GM12878 (cell line): ENCODE measurements at regions not wholly inside any gene's neighbourhood (a gene's known extent, or its start where the extent isn't known, plus 50 kb on each side); places are given as distances from the start of the nearest gene placed in this dataset.

ENCODE experiments used
- ATAC-seq: fragments of 200-7000 bp; cut with Tn5 transposase; 3 replicates; pipeline ENCODE4 v1.9.1; 2020; ENCODE audit warnings: mild to moderate bottlenecking, moderate library complexity
- BruUV-seq: library from RNA; stranded (reverse); fragments of 400-500 nt; replicated peaks from 2 replicates; lab custom pipeline; 2021; lab: Mats Ljungman, UMichigan
- CTCF ChIA-PET: fragments of 300-600 bp; sonication (Branson Sonifier 250); formaldehyde crosslinking; extraction: SDS; loops from one replicate; lab custom pipeline; 2021; ENCODE audit warnings: inconsistent platforms; lab: Yijun Ruan, JAX
- POLR2A ChIA-PET: fragments of 350-600 bp; formaldehyde crosslinking; extraction: SDS; loops from one replicate; lab custom pipeline; 2021; ENCODE audit warnings: inconsistent platforms; lab: Charles Lee
- RAD21 ChIA-PET: fragments of 300-600 bp; sonication (Branson Sonifier 250); formaldehyde crosslinking; loops from one replicate; lab custom pipeline; 2023; ENCODE audit warnings: antibody characterized with exemption; ENCODE audit not compliant: unreplicated experiment; lab: Charles Lee
- SMC1A ChIA-PET: fragments of 300-600 bp; sonication (Branson Sonifier 250); formaldehyde crosslinking; loops from one replicate; lab custom pipeline; 2023; ENCODE audit not compliant: unreplicated experiment, uncharacterized antibody; lab: Charles Lee
- DNase-seq: peaks from one replicate; pipeline ENCODE4 v3.0.0-alpha.2; 2011; ENCODE audit warnings: low read depth, low spot score
- FAIRE-seq: peaks from 3 replicates; lab custom pipeline; 2011; peaks lifted over from hg19 to GRCh38; lab: Jason Lieb, UNC
- H2AFZ ChIP-seq: 2 replicates; pipeline ENCODE4 v1.6.0; 2011; ENCODE audit warnings: low read depth, low read length, control low read depth; ENCODE audit not compliant: control insufficient read depth
- H3K27ac ChIP-seq: 2 replicates; pipeline ENCODE4 v1.5.1; 2011; ENCODE audit warnings: control low read depth; ENCODE audit not compliant: control insufficient read depth, insufficient read depth
- H3K27me3 ChIP-seq, 2 experiments: replicated peaks in 1 of 2; 2 replicates each; pipeline versions ENCODE4 v1.6.0 to v1.6.1; 2011; ENCODE audit warnings: low read length in 1 of 2; ENCODE audit not compliant: control insufficient read depth in 2 of 2, insufficient read depth in 2 of 2
- H3K36me3 ChIP-seq, 2 experiments: 2 replicates each; pipeline ENCODE4 v1.5.1; 2011; ENCODE audit warnings: low read length in 1 of 2; ENCODE audit not compliant: control insufficient read depth in 2 of 2, insufficient read depth in 2 of 2
- H3K4me1 ChIP-seq: 2 replicates; pipeline ENCODE4 v1.6.1; 2011; ENCODE audit warnings: mild to moderate bottlenecking, low read length, moderate library complexity, mixed read lengths; ENCODE audit not compliant: control insufficient read depth, insufficient read depth
- H3K4me2 ChIP-seq: 2 replicates; pipeline ENCODE4 v1.6.0; 2011; ENCODE audit warnings: control low read depth; ENCODE audit not compliant: control insufficient read depth, insufficient read depth
- H3K4me3 ChIP-seq: fragments of 200-600 bp; sonication (generic); 2 replicates; pipeline ENCODE4 v1.5.1; 2016
- H3K79me2 ChIP-seq: 2 replicates; pipeline ENCODE4 v1.6.0; 2011; ENCODE audit warnings: low read length; ENCODE audit not compliant: control insufficient read depth, insufficient read depth
- H3K9ac ChIP-seq: 2 replicates; pipeline ENCODE4 v1.8.0; 2011; ENCODE audit warnings: low read length, control low read depth, mixed read lengths; ENCODE audit not compliant: control insufficient read depth, insufficient read depth
- H3K9me3 ChIP-seq: replicated peaks from 3 replicates; pipeline ENCODE4 v1.5.1; 2011; ENCODE audit warnings: mild to moderate bottlenecking, low read length; ENCODE audit not compliant: control insufficient read depth, insufficient read depth
- H4K20me1 ChIP-seq: 2 replicates; pipeline ENCODE4 v1.6.0; 2011; ENCODE audit not compliant: control insufficient read depth, insufficient read depth
- CUX1 ChIP-seq: IDR thresholded peaks from 2 replicates; pipeline ENCODE4 v1.6.1; 2012; ENCODE audit warnings: improper control_type of control experiment, low read depth, low read length; ENCODE audit not compliant: insufficient replicate concordance
- FOXM1 ChIP-seq: IDR thresholded peaks from 2 replicates; pipeline ENCODE4 v1.6.1; 2012; ENCODE audit warnings: low read depth, mild to moderate bottlenecking, inconsistent platforms, low read length, moderate library complexity
- IKZF2 ChIP-seq, 2 experiments: fragments of 450-650 bp; IDR thresholded peaks; 2 replicates each; pipeline ENCODE4 v1.6.1; 2017; ENCODE audit warnings: mild to moderate bottlenecking in 2 of 2, moderate library complexity in 2 of 2
- JUND ChIP-seq: IDR thresholded peaks from 2 replicates; pipeline ENCODE4 v1.6.1; 2012; ENCODE audit warnings: low read depth, mild to moderate bottlenecking, low read length, improper control_type of control experiment, moderate library complexity
- MXI1 ChIP-seq: fragments of 150-350 bp; IDR thresholded peaks from 2 replicates; pipeline ENCODE4 v1.6.1; 2011; ENCODE audit warnings: low read depth, mild to moderate bottlenecking, inconsistent platforms, low read length, improper control_type of control experiment
- NFXL1 ChIP-seq: fragments of 450-650 bp; IDR thresholded peaks from 2 replicates; pipeline ENCODE4 v1.6.1; 2017; ENCODE audit warnings: antibody characterized with exemption, mild to moderate bottlenecking, borderline replicate concordance
- NR2C2 ChIP-seq: IDR thresholded peaks from 2 replicates; pipeline ENCODE4 v1.6.1; 2011; ENCODE audit warnings: borderline replicate concordance, low read depth; ENCODE audit not compliant: control insufficient read depth, insufficient read length
- RAD51 ChIP-seq: fragments of 450-650 bp; IDR thresholded peaks from 2 replicates; pipeline ENCODE4 v1.6.1; 2016; ENCODE audit warnings: moderate library complexity, mild to moderate bottlenecking, inconsistent platforms
- SIN3A ChIP-seq: IDR thresholded peaks from 2 replicates; pipeline ENCODE4 v1.6.1; 2012; ENCODE audit warnings: low read depth, low read length, improper control_type of control experiment
- SIX5 ChIP-seq: IDR thresholded peaks from 2 replicates; pipeline ENCODE4 v1.6.1; 2011; ENCODE audit warnings: mild to moderate bottlenecking, low read depth, low read length, moderate library complexity; ENCODE audit not compliant: severe bottlenecking
- ZBTB11 ChIP-seq: fragments of 450-650 bp; formaldehyde crosslinking; IDR thresholded peaks from 2 replicates; pipeline ENCODE4 v1.5.0; 2022; ENCODE audit warnings: mild to moderate bottlenecking, missing genetic modification characterization
- ZBTB40 ChIP-seq: fragments of 450-650 bp; IDR thresholded peaks from 2 replicates; pipeline ENCODE4 v1.6.1; 2016; ENCODE audit warnings: mild to moderate bottlenecking, moderate library complexity, borderline replicate concordance
- WGBS: methylation state at CpG from one replicate; pipeline ENCODE4 v1.1.6; 2016; ENCODE audit warnings: low lambda C conversion rate; ENCODE audit not compliant: insufficient replicate concordance, insufficient coverage; ENCODE audit errors: missing lambda C conversion rate; 5-methylcytosine and 5-hydroxymethylcytosine counted together
- in situ Hi-C: fragments of 300-500 bp; cut with MboI; formaldehyde crosslinking; loops from 9 replicates; pipeline ENCODE4 v1.14.3; 2018; ENCODE audit warnings: mixed read lengths
- intact Hi-C: fragments of 100-400 bp; cut with micrococcal nuclease; formaldehyde crosslinking; loops from one replicate; pipeline ENCODE4 v1.14.2; 2022; ENCODE audit not compliant: unreplicated experiment

- no peaks in the 10 kb centered on the region; the same call in 1 of the 2 replicates for H4K20me1 ChIP-seq
- ChIA-PET SMC1A (interaction anchor here (1.2 kb wide), 1 partner anchor 10 kb away, joined by 3 read pairs; no protein-coding TSS in a partner anchor), POLR2A (no interaction called here), RAD21 (no interaction called here), CTCF (interaction anchor here (1.2 kb wide), 1 partner anchor 11 kb away, joined by 3 read pairs; no protein-coding TSS in a partner anchor)
- no peaks in the 10 kb centered on the region for H3K79me2 ChIP-seq
- H3K36me3 ChIP-seq: no peaks in the 10 kb centered on the region
- no peak overlapping the region for H2AFZ ChIP-seq
- in situ Hi-C loops (no loop called here), intact Hi-C loops (no loop called here)
- H3K4me3 ChIP-seq: no peak overlapping the region
- H3K4me2 ChIP-seq: no peak overlapping the region
- FAIRE-seq: no peak
- H3K9ac ChIP-seq: no peak overlapping the region
- H3K4me1 ChIP-seq: no peaks in the 10 kb centered on the region
- no peaks in the 10 kb centered on the region for H3K9me3 ChIP-seq
- no peaks in the 10 kb centered on the region for H3K27me3 ChIP-seq
- 0% methylated on average over 1 of the region's 1 CpG for WGBS
- H3K27ac ChIP-seq: no peak overlapping the region
- DNase-seq: no peak
- ATAC-seq: no peak
- no TSS peak for BruUV-seq
- TF ChIP-seq ZBTB11 (CRISPR knock-in tag) (no peak), JUND (no peak), MXI1 (no peak), IKZF2 (IDR thresholded peaks at IDR 0.05) (no peak), SIX5 (no peak), ZBTB40 (no peak), CUX1 (no peak), FOXM1 (no peak), NR2C2 (no peak), RAD51 (no peak), SIN3A (no peak), NFXL1 (no peak)
Observed at GRCh38 chr1:60573121-60573520, 499.6 kb upstream of the C1orf87 start.
